Smooth muscle cell (in vitro differentiated cells): ENCODE measurements at regions not wholly inside any gene's neighbourhood (a gene's known extent, or its start where the extent isn't known, plus 50 kb on each side); places are given as distances from the start of the nearest gene placed in this dataset.

Experiments
- DNase-seq: peaks from one replicate; lab custom pipeline; 2025; ENCODE audit not compliant: unreplicated experiment; lab: John Stamatoyannopoulos, UW
- H2AFZ ChIP-seq: fragments of 200-600 bp; sonication (generic); 2 replicates; pipeline ENCODE4 v1.6.0; 2016; ENCODE audit warnings: antibody characterized with exemption, low read depth, mild to moderate bottlenecking
- H3F3A ChIP-seq: fragments of 200-600 bp; sonication (generic); 2 replicates; pipeline ENCODE4 v1.6.0; 2017; ENCODE audit warnings: antibody characterized with exemption, low read depth
- H3K27ac ChIP-seq: fragments of 200-600 bp; sonication (generic); 2 replicates; pipeline ENCODE4 v1.5.1; 2016; ENCODE audit warnings: low read depth, mild to moderate bottlenecking
- H3K27me3 ChIP-seq: fragments of 200-600 bp; sonication (generic); 2 replicates; pipeline ENCODE4 v1.6.1; 2016; ENCODE audit warnings: low read depth, mild to moderate bottlenecking
- H3K36me3 ChIP-seq: fragments of 200-600 bp; sonication (generic); 2 replicates; pipeline ENCODE4 v1.5.1; 2016; ENCODE audit warnings: low read depth
- H3K4me1 ChIP-seq: fragments of 200-600 bp; sonication (generic); 2 replicates; pipeline ENCODE4 v1.5.1; 2016; ENCODE audit warnings: low read depth
- H3K4me2 ChIP-seq: fragments of 200-600 bp; sonication (generic); 2 replicates; pipeline ENCODE4 v1.6.0; 2016; ENCODE audit warnings: mild to moderate bottlenecking
- H3K4me3 ChIP-seq: fragments of 200-600 bp; sonication (generic); 2 replicates; pipeline ENCODE4 v1.5.1; 2016; ENCODE audit warnings: mild to moderate bottlenecking
- H3K79me2 ChIP-seq: fragments of 200-600 bp; sonication (generic); 2 replicates; pipeline ENCODE4 v1.6.0; 2016; ENCODE audit warnings: low read depth, mild to moderate bottlenecking
- H3K9ac ChIP-seq: fragments of 200-600 bp; sonication (generic); 2 replicates; pipeline ENCODE4 v1.6.0; 2016; ENCODE audit warnings: low read depth
- H3K9me3 ChIP-seq: fragments of 200-600 bp; sonication (generic); replicated peaks from 2 replicates; pipeline ENCODE4 v1.5.1; 2016; ENCODE audit warnings: low read depth
- H4K20me1 ChIP-seq: fragments of 200-600 bp; sonication (generic); 2 replicates; pipeline ENCODE4 v1.6.0; 2016; ENCODE audit warnings: low read depth
- WGBS: methylation state at CpG from one replicate; pipeline ENCODE4 v1.1.7; 2016; ENCODE audit warnings: low lambda C conversion rate; 5-methylcytosine and 5-hydroxymethylcytosine counted together
- TF ChIP-seq, protein P1 (sequence below): fragments of 200-600 bp; sonication (generic); IDR thresholded peaks from 2 replicates; pipeline ENCODE4 v1.5.1; 2017; ENCODE audit warnings: borderline replicate concordance, mild to moderate bottlenecking, antibody characterized with exemption; ENCODE audit not compliant: insufficient read depth, poor library complexity, severe bottlenecking

DNA sequence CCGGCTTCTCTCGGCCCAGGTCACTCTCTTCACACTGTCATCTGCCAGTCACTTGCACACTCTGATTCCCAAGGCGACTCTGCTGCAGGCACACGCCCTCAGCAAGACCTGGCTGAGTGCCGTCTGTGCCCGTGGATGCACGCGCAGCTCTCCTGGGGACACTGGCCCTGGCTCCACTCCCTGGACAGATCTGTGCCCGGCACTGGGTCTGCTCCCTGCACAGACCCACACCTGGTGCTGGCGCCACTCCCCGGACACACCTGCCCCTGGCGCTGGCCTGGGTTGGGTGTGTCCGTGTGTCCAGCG, 133.2 kb downstream of the DNAJB6 start:
- Histone ChIP-seq H3K4me1 (no peaks in the 10 kb centered on the region), H4K20me1 (no peaks in the 10 kb centered on the region), H3K4me3 (no peak overlapping the region), H3K4me2 (no peak overlapping the region), H3K36me3 (no peaks in the 10 kb centered on the region), H2AFZ (no peak overlapping the region), H3K27me3 (peaks cover 7% of the 10 kb centered on the region), H3F3A (no peaks in the 10 kb centered on the region), H3K79me2 (no peaks in the 10 kb centered on the region), H3K9me3 (no peaks in the 10 kb centered on the region), H3K27ac (no peak overlapping the region), H3K9ac (no peak overlapping the region)
- no peak for DNase-seq
- 91% methylated on average over 14 of the region's 14 CpGs for WGBS
- TF ChIP-seq, protein P1, sequence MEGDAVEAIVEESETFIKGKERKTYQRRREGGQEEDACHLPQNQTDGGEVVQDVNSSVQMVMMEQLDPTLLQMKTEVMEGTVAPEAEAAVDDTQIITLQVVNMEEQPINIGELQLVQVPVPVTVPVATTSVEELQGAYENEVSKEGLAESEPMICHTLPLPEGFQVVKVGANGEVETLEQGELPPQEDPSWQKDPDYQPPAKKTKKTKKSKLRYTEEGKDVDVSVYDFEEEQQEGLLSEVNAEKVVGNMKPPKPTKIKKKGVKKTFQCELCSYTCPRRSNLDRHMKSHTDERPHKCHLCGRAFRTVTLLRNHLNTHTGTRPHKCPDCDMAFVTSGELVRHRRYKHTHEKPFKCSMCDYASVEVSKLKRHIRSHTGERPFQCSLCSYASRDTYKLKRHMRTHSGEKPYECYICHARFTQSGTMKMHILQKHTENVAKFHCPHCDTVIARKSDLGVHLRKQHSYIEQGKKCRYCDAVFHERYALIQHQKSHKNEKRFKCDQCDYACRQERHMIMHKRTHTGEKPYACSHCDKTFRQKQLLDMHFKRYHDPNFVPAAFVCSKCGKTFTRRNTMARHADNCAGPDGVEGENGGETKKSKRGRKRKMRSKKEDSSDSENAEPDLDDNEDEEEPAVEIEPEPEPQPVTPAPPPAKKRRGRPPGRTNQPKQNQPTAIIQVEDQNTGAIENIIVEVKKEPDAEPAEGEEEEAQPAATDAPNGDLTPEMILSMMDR, result no peak

DNA sequence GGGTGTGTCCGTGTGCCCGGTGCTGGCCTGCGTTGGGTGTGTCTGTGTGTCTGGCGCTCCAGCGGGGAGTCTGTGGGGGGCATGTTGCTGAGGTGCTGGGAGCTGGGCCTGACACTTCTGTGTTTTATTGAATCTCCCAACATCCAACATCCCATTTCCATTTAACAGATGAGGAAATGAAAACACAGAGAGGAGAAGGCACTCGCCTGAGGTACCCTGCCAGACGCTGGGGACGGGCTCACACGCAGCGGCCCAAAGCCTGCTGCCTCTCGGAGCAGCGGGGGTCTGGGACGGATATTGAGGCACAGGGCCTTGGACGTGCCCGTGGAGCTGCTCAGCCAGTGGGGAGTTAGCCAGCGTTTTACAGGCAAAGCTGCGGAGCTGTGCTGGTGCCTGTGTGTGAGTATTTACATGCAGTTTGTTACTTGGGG, 133.9 kb downstream of the DNAJB6 start:
- no peak overlapping the region for H3K4me3 ChIP-seq
- peaks cover 4% of the 10 kb centered on the region for H3K27me3 ChIP-seq
- TF ChIP-seq, protein P1, result no peak
- no peak overlapping the region for H3K9ac ChIP-seq
- H3K36me3 ChIP-seq, result no peaks in the 10 kb centered on the region
- H3F3A ChIP-seq, result no peaks in the 10 kb centered on the region
- no peak overlapping the region for H3K27ac ChIP-seq
- no peak overlapping the region for H2AFZ ChIP-seq
- no peaks in the 10 kb centered on the region for H3K4me1 ChIP-seq
- no peak overlapping the region for H3K4me2 ChIP-seq
- no peaks in the 10 kb centered on the region for H4K20me1 ChIP-seq
- no peak for DNase-seq
- no peaks in the 10 kb centered on the region for H3K79me2 ChIP-seq
- WGBS, result 93% methylated on average over 17 of the region's 17 CpGs
- no peaks in the 10 kb centered on the region for H3K9me3 ChIP-seq

DNA sequence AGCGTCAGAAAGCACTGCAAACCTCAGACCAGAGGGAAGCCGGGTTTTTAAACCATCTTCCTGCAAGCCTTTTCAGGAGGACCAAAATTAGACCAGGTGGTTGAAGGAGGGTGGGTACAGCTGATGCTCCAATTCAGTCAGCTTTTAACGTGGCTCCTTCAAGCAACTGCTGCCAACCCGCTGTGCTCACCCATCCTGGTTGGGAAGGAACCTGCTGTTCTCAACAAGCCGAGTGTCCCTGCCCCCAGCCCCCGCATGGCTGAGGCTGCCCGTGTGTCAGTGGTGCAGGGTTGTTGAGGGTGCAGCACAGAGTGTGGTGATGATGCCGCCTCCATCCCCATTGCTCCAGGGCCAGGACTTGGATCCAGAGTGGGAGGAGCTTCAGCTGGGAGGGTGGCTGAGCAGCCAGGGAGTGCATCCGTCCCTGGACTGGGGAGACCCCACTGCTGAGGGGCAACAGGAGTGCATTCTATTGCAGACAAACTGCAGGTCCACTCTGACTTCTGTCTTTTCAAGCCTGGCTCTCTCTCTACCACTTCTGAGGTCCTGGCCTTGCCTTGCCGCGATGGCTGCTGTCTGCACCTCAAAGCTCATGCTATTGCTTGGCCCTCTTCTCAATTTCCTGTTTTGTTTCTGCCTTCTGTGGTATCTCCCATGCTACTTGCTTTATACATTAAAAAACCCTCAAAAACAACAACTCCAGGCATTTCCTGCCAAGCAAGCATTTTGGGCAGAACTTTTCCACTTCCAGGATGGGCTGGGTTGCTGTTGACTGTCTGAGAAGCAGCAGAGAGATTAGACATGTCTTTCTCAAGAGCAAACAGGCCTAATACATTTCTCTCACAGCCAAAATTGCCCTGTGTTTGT, 134.7 kb downstream of the DNAJB6 start:
- Histone ChIP-seq H4K20me1 (no peaks in the 10 kb centered on the region), H3K27me3 (no peaks in the 10 kb centered on the region), H3K4me2 (no peak overlapping the region), H3K36me3 (no peaks in the 10 kb centered on the region), H2AFZ (no peak overlapping the region), H3K79me2 (no peaks in the 10 kb centered on the region), H3K4me1 (no peaks in the 10 kb centered on the region), H3F3A (no peaks in the 10 kb centered on the region), H3K4me3 (no peak overlapping the region), H3K9me3 (no peaks in the 10 kb centered on the region), H3K27ac (no peak overlapping the region), H3K9ac (no peak overlapping the region)
- TF ChIP-seq, protein P1, result no peak
- 82% methylated on average over 11 of the region's 11 CpGs for WGBS
- no peak for DNase-seq
